ENCODE measurements at regions not wholly inside any gene's neighbourhood (a gene's known extent, or its start where the extent isn't known, plus 50 kb on each side); places are given as distances from the start of the nearest gene placed in this dataset.

DNA sequence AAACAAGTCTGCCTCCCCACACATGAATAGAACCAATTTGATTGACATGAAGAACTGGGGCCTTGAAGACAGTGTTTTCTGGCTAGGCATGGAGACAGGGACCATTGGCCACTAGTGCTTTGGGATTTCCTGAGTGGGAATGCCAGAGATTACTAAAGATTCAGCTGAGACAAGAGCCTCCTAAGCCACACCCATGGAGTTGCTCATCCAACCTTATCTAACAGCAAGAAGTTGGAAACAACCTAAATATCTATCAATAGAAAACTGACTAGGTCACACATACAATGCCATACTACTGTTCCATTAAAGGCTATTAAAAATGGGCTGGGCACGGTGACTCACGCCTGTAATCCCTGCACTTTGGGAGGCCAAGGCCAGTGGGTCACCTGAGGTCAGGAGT lies 184.1 kb downstream of the ZBTB18 start:
- no peak for DNase-seq (ENCODE audit: low read depth in 1 of 2, low spot score in 1 of 2)
- Histone ChIP-seq H3K4me3 (replicated peaks; ENCODE audit: insufficient read depth, low read length) (no peak overlapping the region), H3K27me3 (ENCODE audit: insufficient read depth, poor library complexity, severe bottlenecking) (no peaks in the 10 kb centered on the region), H3K27ac (replicated peaks) (no peak overlapping the region)
- TF ChIP-seq GABPA (IDR thresholded peaks at IDR 0.05; ENCODE audit: low read depth), result no peak

DNA sequence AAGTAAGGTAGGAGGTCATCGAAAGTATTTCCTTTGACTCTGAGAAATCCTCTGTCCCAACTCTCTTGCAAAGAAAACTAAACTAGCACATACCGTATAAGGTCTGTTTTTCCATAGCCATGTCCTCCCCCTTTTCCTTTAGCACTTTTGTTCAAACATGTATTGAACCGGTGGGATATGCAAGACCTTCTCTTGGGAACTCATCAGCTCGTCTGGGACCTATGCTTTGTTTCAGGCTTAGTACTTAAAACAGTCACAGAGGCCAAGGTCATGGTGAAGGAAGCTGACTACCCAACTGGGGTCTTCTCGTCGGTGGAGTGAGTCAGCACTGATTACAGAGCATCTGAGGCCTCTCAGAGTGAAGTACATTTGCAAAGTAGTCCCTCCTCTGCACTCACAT lies 185.0 kb downstream of the ZBTB18 start:
- Histone ChIP-seq H3K4me3 (replicated peaks; ENCODE audit: insufficient read depth, low read length) (no peak overlapping the region), H3K27ac (replicated peaks) (no peak overlapping the region), H3K27me3 (ENCODE audit: insufficient read depth, poor library complexity, severe bottlenecking) (no peaks in the 10 kb centered on the region)
- TF ChIP-seq, protein P1, sequence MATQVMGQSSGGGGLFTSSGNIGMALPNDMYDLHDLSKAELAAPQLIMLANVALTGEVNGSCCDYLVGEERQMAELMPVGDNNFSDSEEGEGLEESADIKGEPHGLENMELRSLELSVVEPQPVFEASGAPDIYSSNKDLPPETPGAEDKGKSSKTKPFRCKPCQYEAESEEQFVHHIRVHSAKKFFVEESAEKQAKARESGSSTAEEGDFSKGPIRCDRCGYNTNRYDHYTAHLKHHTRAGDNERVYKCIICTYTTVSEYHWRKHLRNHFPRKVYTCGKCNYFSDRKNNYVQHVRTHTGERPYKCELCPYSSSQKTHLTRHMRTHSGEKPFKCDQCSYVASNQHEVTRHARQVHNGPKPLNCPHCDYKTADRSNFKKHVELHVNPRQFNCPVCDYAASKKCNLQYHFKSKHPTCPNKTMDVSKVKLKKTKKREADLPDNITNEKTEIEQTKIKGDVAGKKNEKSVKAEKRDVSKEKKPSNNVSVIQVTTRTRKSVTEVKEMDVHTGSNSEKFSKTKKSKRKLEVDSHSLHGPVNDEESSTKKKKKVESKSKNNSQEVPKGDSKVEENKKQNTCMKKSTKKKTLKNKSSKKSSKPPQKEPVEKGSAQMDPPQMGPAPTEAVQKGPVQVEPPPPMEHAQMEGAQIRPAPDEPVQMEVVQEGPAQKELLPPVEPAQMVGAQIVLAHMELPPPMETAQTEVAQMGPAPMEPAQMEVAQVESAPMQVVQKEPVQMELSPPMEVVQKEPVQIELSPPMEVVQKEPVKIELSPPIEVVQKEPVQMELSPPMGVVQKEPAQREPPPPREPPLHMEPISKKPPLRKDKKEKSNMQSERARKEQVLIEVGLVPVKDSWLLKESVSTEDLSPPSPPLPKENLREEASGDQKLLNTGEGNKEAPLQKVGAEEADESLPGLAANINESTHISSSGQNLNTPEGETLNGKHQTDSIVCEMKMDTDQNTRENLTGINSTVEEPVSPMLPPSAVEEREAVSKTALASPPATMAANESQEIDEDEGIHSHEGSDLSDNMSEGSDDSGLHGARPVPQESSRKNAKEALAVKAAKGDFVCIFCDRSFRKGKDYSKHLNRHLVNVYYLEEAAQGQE (IDR thresholded peaks at IDR 0.05; ENCODE audit: insufficient replicate concordance, low read depth), result no peak
- TF ChIP-seq POLR2AphosphoS5 (IDR thresholded peaks at IDR 0.05; ENCODE audit: low read depth) (no peak), SPI1 (IDR thresholded peaks at IDR 0.05; ENCODE audit: borderline replicate concordance, low read depth) (no peak), GABPA (IDR thresholded peaks at IDR 0.05; ENCODE audit: low read depth) (no peak)
- TF ChIP-seq, protein P2, sequence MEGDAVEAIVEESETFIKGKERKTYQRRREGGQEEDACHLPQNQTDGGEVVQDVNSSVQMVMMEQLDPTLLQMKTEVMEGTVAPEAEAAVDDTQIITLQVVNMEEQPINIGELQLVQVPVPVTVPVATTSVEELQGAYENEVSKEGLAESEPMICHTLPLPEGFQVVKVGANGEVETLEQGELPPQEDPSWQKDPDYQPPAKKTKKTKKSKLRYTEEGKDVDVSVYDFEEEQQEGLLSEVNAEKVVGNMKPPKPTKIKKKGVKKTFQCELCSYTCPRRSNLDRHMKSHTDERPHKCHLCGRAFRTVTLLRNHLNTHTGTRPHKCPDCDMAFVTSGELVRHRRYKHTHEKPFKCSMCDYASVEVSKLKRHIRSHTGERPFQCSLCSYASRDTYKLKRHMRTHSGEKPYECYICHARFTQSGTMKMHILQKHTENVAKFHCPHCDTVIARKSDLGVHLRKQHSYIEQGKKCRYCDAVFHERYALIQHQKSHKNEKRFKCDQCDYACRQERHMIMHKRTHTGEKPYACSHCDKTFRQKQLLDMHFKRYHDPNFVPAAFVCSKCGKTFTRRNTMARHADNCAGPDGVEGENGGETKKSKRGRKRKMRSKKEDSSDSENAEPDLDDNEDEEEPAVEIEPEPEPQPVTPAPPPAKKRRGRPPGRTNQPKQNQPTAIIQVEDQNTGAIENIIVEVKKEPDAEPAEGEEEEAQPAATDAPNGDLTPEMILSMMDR (IDR thresholded peaks at IDR 0.05; ENCODE audit: insufficient read depth, low read length), result no peak
- DNase-seq (ENCODE audit: low read depth in 1 of 2, low spot score in 1 of 2), result no peak

DNA sequence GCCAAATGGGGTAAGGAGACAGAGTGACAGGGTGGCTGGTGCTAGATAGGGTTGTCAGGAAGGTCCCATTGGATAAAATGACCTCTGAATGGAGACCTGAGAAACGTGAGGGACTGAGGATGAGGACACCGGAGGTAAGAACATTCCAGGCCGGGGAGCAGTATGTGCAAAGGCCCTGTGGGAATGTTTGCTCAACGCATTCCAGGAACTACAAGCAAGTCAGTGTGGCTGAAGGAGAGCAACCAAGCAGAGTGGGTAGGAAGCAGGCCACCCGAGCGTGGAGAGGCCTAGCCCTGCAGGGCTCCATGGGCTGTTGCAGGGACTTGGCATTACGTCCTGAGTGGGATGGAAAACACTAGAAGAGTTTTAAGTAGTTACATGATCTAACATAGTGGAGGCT lies 185.6 kb downstream of the ZBTB18 start:
- Histone ChIP-seq H3K4me3 (replicated peaks; ENCODE audit: insufficient read depth, low read length) (no peak overlapping the region), H3K27ac (replicated peaks) (no peak overlapping the region), H3K27me3 (ENCODE audit: insufficient read depth, poor library complexity, severe bottlenecking) (no peaks in the 10 kb centered on the region)
- TF ChIP-seq GABPA (IDR thresholded peaks at IDR 0.05; ENCODE audit: low read depth), result no peak
- TF ChIP-seq POLR2AphosphoS5 (IDR thresholded peaks at IDR 0.05; ENCODE audit: low read depth), result no peak
- TF ChIP-seq, protein P2 (IDR thresholded peaks at IDR 0.05; ENCODE audit: insufficient read depth, low read length), result no peak
- TF ChIP-seq, protein P1 (IDR thresholded peaks at IDR 0.05; ENCODE audit: insufficient replicate concordance, low read depth), result no peak
- no peak for TF ChIP-seq SPI1 (IDR thresholded peaks at IDR 0.05; ENCODE audit: borderline replicate concordance, low read depth)
- no peak for DNase-seq (ENCODE audit: low read depth in 1 of 2, low spot score in 1 of 2)

DNA sequence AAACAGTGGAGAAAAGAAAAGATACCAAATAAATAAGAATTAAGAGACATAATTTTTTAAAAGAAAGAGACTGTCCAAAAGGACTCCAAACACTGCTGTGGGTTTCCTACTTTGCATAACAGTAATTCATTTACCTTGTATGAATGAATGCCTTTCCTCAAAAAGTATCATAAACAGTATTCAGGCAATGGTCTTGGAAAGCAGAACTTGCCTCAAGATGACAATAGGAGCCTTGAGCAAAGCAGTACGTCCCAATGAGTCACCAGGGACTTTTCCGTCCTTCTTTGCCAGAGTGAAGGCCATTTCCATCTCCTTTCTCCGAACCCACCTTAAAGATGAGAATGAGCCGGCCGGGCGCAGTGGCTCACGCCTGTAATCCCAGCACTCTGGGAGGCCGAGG lies 186.4 kb downstream of the ZBTB18 start:
- no peak for DNase-seq (ENCODE audit: low read depth in 1 of 2, low spot score in 1 of 2)
- TF ChIP-seq SPI1 (IDR thresholded peaks at IDR 0.05; ENCODE audit: borderline replicate concordance, low read depth) (no peak), GABPA (IDR thresholded peaks at IDR 0.05; ENCODE audit: low read depth) (no peak), POLR2AphosphoS5 (IDR thresholded peaks at IDR 0.05; ENCODE audit: low read depth) (no peak)
- TF ChIP-seq, protein P1 (IDR thresholded peaks at IDR 0.05; ENCODE audit: insufficient replicate concordance, low read depth), result no peak
- TF ChIP-seq, protein P2 (IDR thresholded peaks at IDR 0.05; ENCODE audit: insufficient read depth, low read length), result no peak
- no peaks in the 10 kb centered on the region for H3K27me3 ChIP-seq (ENCODE audit: insufficient read depth, poor library complexity, severe bottlenecking)
- no peak overlapping the region for H3K27ac ChIP-seq (replicated peaks)
- no peak overlapping the region for H3K4me3 ChIP-seq (replicated peaks; ENCODE audit: insufficient read depth, low read length)
